Gastroesophageal sphincter (tissue), 4 donors: ENCODE measurements at regions not wholly inside any gene's neighbourhood (a gene's known extent, or its start where the extent isn't known, plus 50 kb on each side); places are given as distances from the start of the nearest gene placed in this dataset.

Experiments
- ATAC-seq: fragments of 150-250 bp; one replicate; pipeline ENCODE4 v1.9.1; 2016; ENCODE audit warnings: mild to moderate bottlenecking, moderate library complexity
- H3K27ac ChIP-seq, 4 donors: fragments of 200-600 bp; sonication (generic) in 3 of 4; 1 replicate in 3 of 4; 2 replicates in 1 of 4; pipeline ENCODE4 v1.5.1; 2016 to 2019
- H3K27me3 ChIP-seq: fragments of 200-600 bp; sonication (generic); one replicate; pipeline ENCODE4 v1.5.1; 2019
- H3K36me3 ChIP-seq, 2 donors: fragments of 200-600 bp; sonication (generic); one replicate each; pipeline ENCODE4 v1.5.1; 2019; ENCODE audit warnings: control low read depth in 1 of 2
- H3K4me1 ChIP-seq, 3 donors: fragments of 200-600 bp; sonication (generic); 1 replicate in 2 of 3; 2 replicates in 1 of 3; pipeline ENCODE4 v1.5.1; 2016 to 2019; ENCODE audit warnings: control low read depth in 2 of 3
- H3K4me3 ChIP-seq, 2 donors: fragments of 200-600 bp; sonication (generic); one replicate each; pipeline ENCODE4 v1.5.1; 2019; ENCODE audit warnings: mild to moderate bottlenecking in 1 of 2, moderate library complexity in 1 of 2
- H3K9me3 ChIP-seq, 3 donors: fragments of 200-600 bp; sonication (generic); one replicate each; pipeline ENCODE4 v1.5.1; 2017 to 2019; ENCODE audit warnings: control low read depth in 2 of 3
- CTCF ChIP-seq, 4 experiments: fragments of 200-600 bp in 2 of 4; fragments of 450-650 bp in 2 of 4; sonication (generic) in 1 of 4; IDR thresholded peaks; one replicate each; pipeline ENCODE4 v1.5.1; 2017 to 2019; ENCODE audit warnings: antibody characterized with exemption in 4 of 4, mild to moderate bottlenecking in 2 of 4, moderate library complexity in 2 of 4
- EP300 ChIP-seq: sonication (generic); formaldehyde crosslinking; IDR thresholded peaks from one replicate; pipeline ENCODE4 v1.6.1; 2017; ENCODE audit warnings: antibody characterized with exemption, mild to moderate bottlenecking
- POLR2A ChIP-seq, 2 donors: fragments of 450-650 bp; IDR thresholded peaks; one replicate each; pipeline ENCODE4 v1.6.1; 2017; ENCODE audit warnings: antibody characterized with exemption in 2 of 2, mild to moderate bottlenecking in 2 of 2, moderate library complexity in 1 of 2
- POLR2AphosphoS5 ChIP-seq: sonication (generic); formaldehyde crosslinking; IDR thresholded peaks from one replicate; pipeline ENCODE4 v1.6.1; 2017; ENCODE audit warnings: antibody characterized with exemption
- WGBS, 2 donors: methylation state at CpG; one replicate each; pipeline ENCODE4 v1.1.5; 2018; ENCODE audit warnings: low coverage in 1 of 2; 5-methylcytosine and 5-hydroxymethylcytosine counted together

GRCh38 chr5:141779503-141779973 lies 97.5 kb upstream of the ARAP3 start:
- H3K9me3 ChIP-seq, result no peaks in the 10 kb centered on the region
- H3K4me3 ChIP-seq, result no peak overlapping the region
- H3K27ac ChIP-seq, result no peak overlapping the region
- peaks cover 27% of the 10 kb centered on the region for H3K27me3 ChIP-seq
- WGBS, 2 donors, result 14 to 25% methylated on average over 3 to 5 of the region's 5 CpGs
- peak; percentile 29 for ATAC-seq
- peaks cover 0 to 9% (median 0%) of the 10 kb centered on the region in 3 donors for H3K4me1 ChIP-seq
- H3K36me3 ChIP-seq, result no peaks in the 10 kb centered on the region
- no peak for TF ChIP-seq POLR2A (IDR thresholded peaks at IDR 0.05)
- no peak for TF ChIP-seq CTCF (IDR thresholded peaks at IDR 0.05)
- TF ChIP-seq POLR2AphosphoS5, result no peak
- TF ChIP-seq EP300, result no peak

DNA sequence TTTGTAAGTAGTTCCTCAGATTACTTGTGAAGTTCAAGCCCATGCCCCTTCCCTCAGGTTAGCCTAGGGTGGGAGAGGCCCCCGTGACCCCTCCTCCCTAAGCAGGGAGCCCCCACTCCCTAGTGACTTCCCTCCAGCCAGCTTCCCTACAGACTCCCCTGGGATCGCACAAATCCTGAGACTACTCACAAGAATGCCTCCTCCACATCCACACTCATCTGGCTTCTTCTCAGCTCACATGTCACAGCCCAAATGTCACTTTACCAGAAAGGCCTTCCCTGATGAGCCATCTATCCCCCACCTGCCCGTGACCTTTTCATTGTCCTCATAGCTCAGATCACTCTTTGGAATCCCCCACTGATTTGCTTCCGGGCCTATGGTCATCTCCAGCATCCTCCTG lies 96.7 kb upstream of the ARAP3 start:
- H3K4me1 ChIP-seq, result peaks cover 0 to 9% (median 0%) of the 10 kb centered on the region in 3 donors
- no peak for ATAC-seq
- peaks cover 27% of the 10 kb centered on the region for H3K27me3 ChIP-seq
- no peak overlapping the region for H3K27ac ChIP-seq
- no peaks in the 10 kb centered on the region for H3K36me3 ChIP-seq
- no peak overlapping the region for H3K4me3 ChIP-seq
- H3K9me3 ChIP-seq, result no peaks in the 10 kb centered on the region
- no peak for TF ChIP-seq POLR2A (IDR thresholded peaks at IDR 0.05)
- TF ChIP-seq POLR2AphosphoS5, result no peak
- no peak for TF ChIP-seq CTCF (IDR thresholded peaks at IDR 0.05)
- no peak for TF ChIP-seq EP300
- WGBS, 2 donors, result 70 to 90% methylated on average over 3 to 4 of the region's 4 CpGs

GRCh38 chr5:141778206-141778605 lies 96.2 kb upstream of the ARAP3 start:
- Histone ChIP-seq H3K9me3 (no peaks in the 10 kb centered on the region), H3K27ac (no peak overlapping the region), H3K27me3 (peaks cover 27% of the 10 kb centered on the region), H3K4me3 (no peak overlapping the region), H3K36me3 (no peaks in the 10 kb centered on the region), H3K4me1 (peaks cover 0 to 9% (median 0%) of the 10 kb centered on the region in 3 donors)
- 20 to 52% methylated on average over 1 to 2 of the region's 11 CpGs for WGBS, 2 donors
- no peak for ATAC-seq
- no peak for TF ChIP-seq CTCF (IDR thresholded peaks at IDR 0.05)

DNA sequence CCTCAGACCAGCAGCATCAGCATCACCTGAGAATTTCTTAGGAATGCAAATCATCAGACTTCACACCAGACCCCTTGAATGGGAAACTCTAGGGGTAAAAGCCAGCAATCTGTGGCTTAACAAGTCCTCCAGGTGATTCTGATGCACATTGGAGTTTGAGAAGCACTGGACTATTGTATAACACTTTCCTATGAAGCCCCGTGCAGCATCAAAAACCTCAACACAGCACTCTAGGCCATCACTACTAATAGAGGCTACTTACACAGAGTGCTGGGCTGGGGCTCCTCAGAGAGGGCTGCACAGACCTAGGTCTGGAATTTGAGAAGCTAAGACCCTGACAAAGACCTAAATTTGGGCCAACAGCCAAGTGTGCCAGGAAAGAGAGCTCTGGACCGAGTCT lies 95.7 kb upstream of the ARAP3 start:
- ATAC-seq, result no peak
- peaks cover 27% of the 10 kb centered on the region for H3K27me3 ChIP-seq
- TF ChIP-seq CTCF (IDR thresholded peaks at IDR 0.05) (no peak), EP300 (no peak)
- WGBS, 2 donors, result 80% methylated on average over 1 of the region's 2 CpGs; no CpG with 5 or more reads in 1 of the 2 donors
- no peaks in the 10 kb centered on the region for H3K9me3 ChIP-seq
- H3K4me3 ChIP-seq, result no peak overlapping the region
- H3K36me3 ChIP-seq, result no peaks in the 10 kb centered on the region
- H3K4me1 ChIP-seq, result peaks cover 0 to 9% (median 0%) of the 10 kb centered on the region in 3 donors
- H3K27ac ChIP-seq, result no peak overlapping the region

- Histone ChIP-seq H3K9me3 (no peaks in the 10 kb centered on the region), H3K27me3 (peaks cover 26% of the 10 kb centered on the region), H3K36me3 (no peaks in the 10 kb centered on the region), H3K4me1 (peaks cover 0 to 9% (median 0%) of the 10 kb centered on the region in 3 donors), H3K27ac (no peak overlapping the region), H3K4me3 (no peak overlapping the region)
- 53 to 79% methylated on average over 2 to 3 of the region's 3 CpGs for WGBS, 2 donors
- TF ChIP-seq EP300, result no peak
- TF ChIP-seq POLR2A (IDR thresholded peaks at IDR 0.05), result no peak
- no peak for TF ChIP-seq CTCF (IDR thresholded peaks at IDR 0.05)
- no peak for TF ChIP-seq POLR2AphosphoS5
- ATAC-seq, result no peak
These were observed 95.1 kb upstream of the ARAP3 start for GRCh38 chr5:141777130-141777529.
